ENCODE measurements at regions not wholly inside any gene's neighbourhood (a gene's known extent, or its start where the extent isn't known, plus 50 kb on each side); places are given as distances from the start of the nearest gene placed in this dataset.

GRCh38 chr2:129653246-129653645, 326.2 kb upstream of the RAB6C start:
- ATAC-seq, result no peak
- Histone ChIP-seq H3K4me1 (no peaks in the 10 kb centered on the region), H3K9me3 (no peaks in the 10 kb centered on the region), H3K27me3 (peaks cover 16% of the 10 kb centered on the region), H3K27ac (no peak overlapping the region), H3K4me3 (no peak overlapping the region), H3K36me3 (no peaks in the 10 kb centered on the region)
- TF ChIP-seq CTCF (IDR thresholded peaks at IDR 0.05) (no peak), POLR2AphosphoS5 (IDR thresholded peaks at IDR 0.05) (no peak), EP300 (IDR thresholded peaks at IDR 0.05) (no peak), POLR2A (IDR thresholded peaks at IDR 0.05) (no peak)
- WGBS, 2 donors (ENCODE audit: low coverage in 1 of 2), result 86% methylated on average over 1 of the region's 2 CpGs; no CpG with 5 or more reads in 1 of the 2 donors

GRCh38 chr2:129654331-129654730, 325.1 kb upstream of the RAB6C start:
- no peaks in the 10 kb centered on the region for H3K36me3 ChIP-seq
- ATAC-seq, result no peak
- no peak overlapping the region for H3K4me3 ChIP-seq
- H3K27ac ChIP-seq, result no peak overlapping the region
- H3K27me3 ChIP-seq, result peaks cover 8% of the 10 kb centered on the region
- no peaks in the 10 kb centered on the region for H3K9me3 ChIP-seq
- no peaks in the 10 kb centered on the region for H3K4me1 ChIP-seq
- no peak for TF ChIP-seq CTCF (IDR thresholded peaks at IDR 0.05)
- TF ChIP-seq EP300 (IDR thresholded peaks at IDR 0.05), result no peak
- TF ChIP-seq POLR2A (IDR thresholded peaks at IDR 0.05), result no peak
- no peak for TF ChIP-seq POLR2AphosphoS5 (IDR thresholded peaks at IDR 0.05)
- no CpG with 5 or more reads among the region's 3 CpGs for WGBS, 2 donors (ENCODE audit: low coverage in 1 of 2)

- H3K36me3 ChIP-seq, result no peaks in the 10 kb centered on the region
- peaks cover 8% of the 10 kb centered on the region for H3K27me3 ChIP-seq
- no peaks in the 10 kb centered on the region for H3K4me1 ChIP-seq
- no peak overlapping the region for H3K27ac ChIP-seq
- 32 to 51% methylated on average over 6 of the region's 6 CpGs for WGBS, 2 donors (ENCODE audit: low coverage in 1 of 2)
- no peak for ATAC-seq
- H3K4me3 ChIP-seq, result no peak overlapping the region
- no peaks in the 10 kb centered on the region for H3K9me3 ChIP-seq
- no peak for TF ChIP-seq CTCF (IDR thresholded peaks at IDR 0.05)
- TF ChIP-seq POLR2AphosphoS5 (IDR thresholded peaks at IDR 0.05), result no peak
- no peak for TF ChIP-seq EP300 (IDR thresholded peaks at IDR 0.05)
- TF ChIP-seq POLR2A (IDR thresholded peaks at IDR 0.05), result no peak
These were observed 323.3 kb upstream of the RAB6C start for GRCh38 chr2:129656081-129656598.

- TF ChIP-seq EP300 (IDR thresholded peaks at IDR 0.05) (no peak), POLR2A (IDR thresholded peaks at IDR 0.05) (no peak), CTCF (IDR thresholded peaks at IDR 0.05) (no peak), POLR2AphosphoS5 (IDR thresholded peaks at IDR 0.05) (no peak)
- H3K9me3 ChIP-seq, result no peaks in the 10 kb centered on the region
- H3K4me3 ChIP-seq, result no peak overlapping the region
- WGBS, 2 donors (ENCODE audit: low coverage in 1 of 2), result 82 to 89% methylated on average over 1 to 2 of the region's 5 CpGs
- no peaks in the 10 kb centered on the region for H3K36me3 ChIP-seq
- no peak overlapping the region for H3K27ac ChIP-seq
- no peak for ATAC-seq
- H3K4me1 ChIP-seq, result no peaks in the 10 kb centered on the region
- H3K27me3 ChIP-seq, result peaks cover 15% of the 10 kb centered on the region
These were observed 321.0 kb upstream of the RAB6C start for GRCh38 chr2:129658430-129658829.

- H3K27ac ChIP-seq, result no peak overlapping the region
- no peak for TF ChIP-seq CTCF (IDR thresholded peaks at IDR 0.05)
- no peak for TF ChIP-seq POLR2AphosphoS5 (IDR thresholded peaks at IDR 0.05)
- no peak for TF ChIP-seq EP300 (IDR thresholded peaks at IDR 0.05)
- TF ChIP-seq POLR2A (IDR thresholded peaks at IDR 0.05), result no peak
- no peaks in the 10 kb centered on the region for H3K4me1 ChIP-seq
- peaks cover 7% of the 10 kb centered on the region for H3K27me3 ChIP-seq
- WGBS, 2 donors (ENCODE audit: low coverage in 1 of 2), result 70 to 88% methylated on average over 1 of the region's 1 CpG
- H3K9me3 ChIP-seq, result no peaks in the 10 kb centered on the region
- no peak overlapping the region for H3K4me3 ChIP-seq
- H3K36me3 ChIP-seq, result no peaks in the 10 kb centered on the region
- no peak for ATAC-seq
These were observed 317.5 kb upstream of the RAB6C start for GRCh38 chr2:129661935-129662334.

Measured in gastroesophageal sphincter (tissue), 4 donors.